GM21717 (cell line): ENCODE measurements at regions not wholly inside any gene's neighbourhood (a gene's known extent, or its start where the extent isn't known, plus 50 kb on each side); places are given as distances from the start of the nearest gene placed in this dataset.

ENCODE experiments used
- ATAC-seq: cut with Tn5 transposase; IDR thresholded peaks from one replicate; pipeline ENCODE4 v1.9.1; 2021; ENCODE audit warnings: mild to moderate bottlenecking, moderate library complexity; ENCODE audit not compliant: unreplicated experiment

GRCh38 chr2:83584672-83585071, 874.4 kb downstream of the SUCLG1 start:
- ATAC-seq = no peak

GRCh38 chr2:83582589-83582988, 876.5 kb downstream of the SUCLG1 start:
- no peak for ATAC-seq

- ATAC-seq = no peak
These were observed 879.6 kb downstream of the SUCLG1 start for GRCh38 chr2:83579507-83579906.

GRCh38 chr2:83578405-83578804, 880.7 kb downstream of the SUCLG1 start:
- no peak for ATAC-seq

GRCh38 chr2:83574614-83575013, 884.5 kb downstream of the SUCLG1 start:
- ATAC-seq = no peak

- ATAC-seq = no peak
These were observed 886.0 kb downstream of the SUCLG1 start for GRCh38 chr2:83573060-83573459.

GRCh38 chr2:83572400-83572799, 886.7 kb downstream of the SUCLG1 start:
- no peak for ATAC-seq

- no peak for ATAC-seq
These were observed 891.5 kb downstream of the SUCLG1 start for GRCh38 chr2:83567551-83567950.

- no peak for ATAC-seq
These were observed 893.5 kb downstream of the SUCLG1 start for GRCh38 chr2:83565626-83566025.

GRCh38 chr2:83565181-83565580, 893.9 kb downstream of the SUCLG1 start:
- no peak for ATAC-seq

GRCh38 chr2:83561592-83561991, 897.5 kb downstream of the SUCLG1 start:
- ATAC-seq = no peak

GRCh38 chr2:83536556-83536955, 922.5 kb downstream of the SUCLG1 start:
- no peak for ATAC-seq

- no peak for ATAC-seq
These were observed 924.7 kb downstream of the SUCLG1 start for GRCh38 chr2:83534416-83534815.

- no peak for ATAC-seq
These were observed 927.8 kb downstream of the SUCLG1 start for GRCh38 chr2:83531206-83531826.

- ATAC-seq = no peak
These were observed 930.3 kb downstream of the SUCLG1 start for GRCh38 chr2:83528767-83529166.

GRCh38 chr2:83522891-83523493, 936.1 kb downstream of the SUCLG1 start:
- ATAC-seq = no peak

GRCh38 chr2:83517727-83518368, 941.2 kb downstream of the SUCLG1 start:
- ATAC-seq = no peak

- ATAC-seq = no peak
These were observed 942.6 kb downstream of the SUCLG1 start for GRCh38 chr2:83516503-83516902.

GRCh38 chr2:83487451-83487850, 971.6 kb downstream of the SUCLG1 start:
- ATAC-seq = no peak

- no peak for ATAC-seq
These were observed 977.6 kb downstream of the SUCLG1 start for GRCh38 chr2:83481436-83481835.

GRCh38 chr2:83478037-83478436, 981.0 kb downstream of the SUCLG1 start:
- ATAC-seq = no peak

GRCh38 chr2:83475371-83475770, 983.7 kb downstream of the SUCLG1 start:
- no peak for ATAC-seq
